Thyroid gland (tissue), 4 donors: ENCODE measurements at regions not wholly inside any gene's neighbourhood (a gene's known extent, or its start where the extent isn't known, plus 50 kb on each side); places are given as distances from the start of the nearest gene placed in this dataset.

Experiments used
- DNase-seq, 2 donors: peaks; one replicate each; pipeline ENCODE4 v3.0.0-alpha.2; 2019
- H3K27ac ChIP-seq, 3 donors: fragments of 200-600 bp; sonication (generic); 1 replicate in 2 of 3; 2 replicates in 1 of 3; pipeline ENCODE4 v1.5.1; 2016 to 2019; ENCODE audit warnings: mild to moderate bottlenecking in 1 of 3, moderate library complexity in 1 of 3
- H3K27me3 ChIP-seq: fragments of 200-600 bp; sonication (generic); one replicate; pipeline ENCODE4 v1.5.1; 2019
- H3K36me3 ChIP-seq, 2 donors: fragments of 200-600 bp; sonication (generic); one replicate each; pipeline ENCODE4 v1.5.1; 2016 to 2019
- H3K4me1 ChIP-seq, 2 donors: fragments of 200-600 bp; sonication (generic); one replicate each; pipeline ENCODE4 v1.5.1; 2017 to 2019
- H3K4me3 ChIP-seq, 3 donors: fragments of 200-600 bp; sonication (generic); replicated peaks in 1 of 3; 1 replicate in 2 of 3; 2 replicates in 1 of 3; pipeline ENCODE4 v1.5.1; 2016; ENCODE audit warnings: mild to moderate bottlenecking in 1 of 3
- H3K9me3 ChIP-seq: fragments of 200-600 bp; sonication (generic); one replicate; pipeline ENCODE4 v1.5.1; 2017
- POLR2A ChIP-seq, 2 donors: fragments of 450-650 bp; IDR thresholded peaks; one replicate each; pipeline ENCODE4 v1.6.1; 2017; ENCODE audit warnings: antibody characterized with exemption in 2 of 2, mild to moderate bottlenecking in 2 of 2, moderate library complexity in 1 of 2
- WGBS, 2 donors: methylation state at CpG; one replicate each; pipeline ENCODE4 v1.1.5; 2017; 5-methylcytosine and 5-hydroxymethylcytosine counted together
- intact Hi-C: fragments of 100-400 bp; cut with DNase I; formaldehyde crosslinking; loops from one replicate; pipeline ENCODE4 v1.15.1; 2023
- TF ChIP-seq, protein P1 (sequence below), 6 experiments: fragments of 200-600 bp in 3 of 6; fragments of 450-650 bp in 3 of 6; sonication (generic) in 3 of 6; IDR thresholded peaks; one replicate each; pipeline ENCODE4 v1.5.1; 2016 to 2019; ENCODE audit warnings: antibody characterized with exemption in 6 of 6, mild to moderate bottlenecking in 2 of 6, inconsistent platforms in 1 of 6, moderate library complexity in 1 of 6

DNA sequence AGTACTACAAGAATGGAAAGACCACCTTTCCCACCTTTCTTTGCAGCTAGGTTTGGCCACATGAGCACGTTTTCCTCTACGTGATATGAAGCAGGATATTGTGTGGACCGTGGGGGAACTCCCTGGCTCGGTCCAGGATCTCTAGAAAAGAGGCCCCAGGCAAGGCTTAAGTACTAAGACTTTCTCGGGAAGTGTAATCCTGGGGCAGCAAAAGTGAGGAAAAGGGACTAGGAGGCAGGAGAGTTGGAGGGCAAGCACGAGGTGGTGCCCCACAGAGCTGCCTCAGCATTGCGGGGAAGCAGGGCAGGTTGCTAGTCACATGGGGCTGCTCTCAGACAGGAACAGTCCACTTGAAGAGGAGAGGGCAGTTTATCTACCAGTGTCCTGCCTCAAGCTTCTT is 235.1 kb downstream of the GADD45G start:
- Histone ChIP-seq H3K4me3 (no peak overlapping the region), H3K27me3 (no peaks in the 10 kb centered on the region), H3K4me1 (peaks cover 0 to 7% of the 10 kb centered on the region in 2 donors), H3K36me3 (no peaks in the 10 kb centered on the region), H3K27ac (no peak overlapping the region), H3K9me3 (no peaks in the 10 kb centered on the region)
- TF ChIP-seq, protein P1, sequence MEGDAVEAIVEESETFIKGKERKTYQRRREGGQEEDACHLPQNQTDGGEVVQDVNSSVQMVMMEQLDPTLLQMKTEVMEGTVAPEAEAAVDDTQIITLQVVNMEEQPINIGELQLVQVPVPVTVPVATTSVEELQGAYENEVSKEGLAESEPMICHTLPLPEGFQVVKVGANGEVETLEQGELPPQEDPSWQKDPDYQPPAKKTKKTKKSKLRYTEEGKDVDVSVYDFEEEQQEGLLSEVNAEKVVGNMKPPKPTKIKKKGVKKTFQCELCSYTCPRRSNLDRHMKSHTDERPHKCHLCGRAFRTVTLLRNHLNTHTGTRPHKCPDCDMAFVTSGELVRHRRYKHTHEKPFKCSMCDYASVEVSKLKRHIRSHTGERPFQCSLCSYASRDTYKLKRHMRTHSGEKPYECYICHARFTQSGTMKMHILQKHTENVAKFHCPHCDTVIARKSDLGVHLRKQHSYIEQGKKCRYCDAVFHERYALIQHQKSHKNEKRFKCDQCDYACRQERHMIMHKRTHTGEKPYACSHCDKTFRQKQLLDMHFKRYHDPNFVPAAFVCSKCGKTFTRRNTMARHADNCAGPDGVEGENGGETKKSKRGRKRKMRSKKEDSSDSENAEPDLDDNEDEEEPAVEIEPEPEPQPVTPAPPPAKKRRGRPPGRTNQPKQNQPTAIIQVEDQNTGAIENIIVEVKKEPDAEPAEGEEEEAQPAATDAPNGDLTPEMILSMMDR (IDR thresholded peaks at IDR 0.05), result no peak
- no peak for TF ChIP-seq POLR2A (IDR thresholded peaks at IDR 0.05)
- WGBS, 2 donors, result 78 to 90% methylated on average over 7 of the region's 7 CpGs
- intact Hi-C loops, result no loop called here
- DNase-seq, result no peak

DNA sequence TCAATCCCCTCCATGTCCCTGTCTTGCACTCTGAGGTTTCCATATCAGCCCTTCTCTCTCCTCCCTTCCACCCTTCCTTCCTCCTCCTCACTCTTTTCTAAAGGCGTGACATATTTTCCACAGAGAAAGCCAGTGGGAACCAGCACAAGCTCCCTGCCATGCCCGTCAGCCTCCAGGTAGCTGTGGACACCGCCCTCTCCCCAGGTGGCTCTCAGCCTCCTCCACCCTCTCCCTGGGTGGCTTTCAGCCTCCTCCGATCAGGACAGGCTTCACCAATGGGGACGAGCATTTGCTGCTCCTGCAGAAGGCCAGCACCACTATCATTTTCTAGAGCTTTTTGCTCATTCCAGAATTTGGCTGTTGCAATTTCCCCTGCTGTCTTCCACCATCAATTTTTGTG is 236.6 kb downstream of the GADD45G start:
- H3K9me3 ChIP-seq, result no peaks in the 10 kb centered on the region
- intact Hi-C loops, result no loop called here
- peaks cover 0 to 7% of the 10 kb centered on the region in 2 donors for H3K4me1 ChIP-seq
- TF ChIP-seq, protein P1 (IDR thresholded peaks at IDR 0.05), result no peak
- TF ChIP-seq POLR2A (IDR thresholded peaks at IDR 0.05), result no peak
- no peaks in the 10 kb centered on the region for H3K36me3 ChIP-seq
- H3K27ac ChIP-seq, result no peak overlapping the region
- WGBS, 2 donors, result 84 to 99% methylated on average over 5 of the region's 5 CpGs
- DNase-seq, result no peak
- H3K27me3 ChIP-seq, result no peaks in the 10 kb centered on the region
- no peak overlapping the region for H3K4me3 ChIP-seq

DNA sequence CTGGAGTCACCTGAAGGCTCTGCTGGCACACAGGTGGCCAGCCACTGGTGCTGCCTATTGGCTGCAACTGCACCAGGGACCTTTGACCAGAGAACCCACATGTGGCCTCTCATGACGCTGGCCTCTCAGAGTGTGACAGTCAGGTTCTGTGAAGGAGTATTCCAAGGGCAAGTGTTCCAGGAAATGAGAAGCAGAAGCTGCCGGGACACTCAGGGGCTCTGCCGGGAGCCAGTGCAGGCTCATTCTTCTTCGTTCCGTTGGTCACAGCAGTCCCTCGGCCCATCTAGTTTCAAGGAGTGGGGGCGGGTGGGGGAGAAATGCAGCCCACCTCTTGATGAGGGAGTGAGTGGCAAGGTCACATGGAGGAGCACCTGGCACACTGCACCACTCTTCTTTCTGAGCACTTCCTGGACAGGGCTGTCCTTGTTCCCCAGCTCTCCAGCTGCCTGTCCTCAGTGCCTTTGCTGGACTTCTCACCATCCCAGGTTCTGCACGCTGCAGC is 237.5 kb downstream of the GADD45G start:
- WGBS, 2 donors, result 44 to 45% methylated on average over 6 to 8 of the region's 8 CpGs
- Histone ChIP-seq H3K4me1 (peaks cover 0 to 7% of the 10 kb centered on the region in 2 donors), H3K27me3 (no peaks in the 10 kb centered on the region), H3K27ac (no peak overlapping the region), H3K9me3 (no peaks in the 10 kb centered on the region), H3K36me3 (no peaks in the 10 kb centered on the region), H3K4me3 (no peak overlapping the region)
- intact Hi-C loops, result no loop called here
- TF ChIP-seq, protein P1 (IDR thresholded peaks at IDR 0.05), result no peak
- TF ChIP-seq POLR2A (IDR thresholded peaks at IDR 0.05), result no peak
- peak; percentile 46 to 52 for DNase-seq

DNA sequence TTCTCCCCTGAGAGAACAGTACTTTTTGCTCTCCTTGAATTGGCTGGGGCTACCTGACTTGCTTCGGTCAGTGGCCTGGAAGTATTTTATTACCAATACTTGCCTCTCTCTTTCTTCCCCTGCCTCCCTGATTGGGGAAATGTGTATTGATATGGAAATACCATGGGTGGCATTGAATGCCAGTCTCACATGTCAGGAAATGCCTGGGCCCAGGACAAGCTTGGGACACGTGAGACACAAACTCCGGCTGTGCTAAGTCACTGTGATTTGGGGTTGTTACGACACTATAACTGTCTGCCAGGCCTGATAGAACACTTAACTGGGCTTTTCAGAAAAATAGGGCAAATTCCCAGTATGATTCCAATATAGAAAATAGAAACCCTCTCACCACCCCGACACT is 238.3 kb downstream of the GADD45G start:
- no peak for DNase-seq
- 92 to 93% methylated on average over 5 of the region's 5 CpGs for whole genome bisulfite sequencing, 2 donors
- intact Hi-C loops, result no loop called here

DNA sequence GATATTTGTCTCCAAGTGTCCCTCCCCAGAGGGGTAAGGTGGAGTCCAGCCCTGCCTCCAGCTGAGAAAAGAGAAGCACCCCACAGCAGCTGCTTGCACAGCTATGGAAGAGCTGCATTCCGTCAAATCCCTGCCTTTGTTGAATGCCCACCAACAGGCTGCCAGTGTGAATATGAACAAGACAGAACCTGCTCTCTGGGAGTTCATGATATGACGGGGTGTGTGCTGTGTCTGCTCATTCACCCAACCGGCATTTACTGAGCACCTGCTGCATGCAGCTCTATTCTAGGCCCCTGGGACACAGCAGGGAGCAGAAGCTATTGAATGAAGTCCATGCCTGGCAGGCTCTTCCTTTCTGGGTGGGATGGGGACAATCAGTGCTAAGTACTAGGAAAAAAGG is 238.8 kb downstream of the GADD45G start:
- intact Hi-C loops, result no loop called here
- H3K4me1 ChIP-seq, result peaks cover 0 to 7% of the 10 kb centered on the region in 2 donors
- H3K36me3 ChIP-seq, result no peaks in the 10 kb centered on the region
- no peaks in the 10 kb centered on the region for H3K9me3 ChIP-seq
- H3K27me3 ChIP-seq, result no peaks in the 10 kb centered on the region
- no peak for TF ChIP-seq POLR2A (IDR thresholded peaks at IDR 0.05)
- TF ChIP-seq, protein P1 (IDR thresholded peaks at IDR 0.05), result no peak
- WGBS, 2 donors, result 93 to 94% methylated on average over 2 to 3 of the region's 3 CpGs
- H3K27ac ChIP-seq, result no peak overlapping the region
- no peak for DNase-seq
- no peak overlapping the region for H3K4me3 ChIP-seq

More for the DNA sequence above, 238.3 kb downstream of the GADD45G start:
- Histone ChIP-seq H3K9me3 (no peaks in the 10 kb centered on the region), H3K27me3 (no peaks in the 10 kb centered on the region), H3K4me3 (no peak overlapping the region), H3K4me1 (peaks cover 0 to 7% of the 10 kb centered on the region in 2 donors), H3K36me3 (no peaks in the 10 kb centered on the region), H3K27ac (no peak overlapping the region)
- no peak for TF ChIP-seq POLR2A (IDR thresholded peaks at IDR 0.05)
- TF ChIP-seq, protein P1 (IDR thresholded peaks at IDR 0.05), result no peak
